ENCODE measurements at regions not wholly inside any gene's neighbourhood (a gene's known extent, or its start where the extent isn't known, plus 50 kb on each side); places are given as distances from the start of the nearest gene placed in this dataset.

GRCh38 chr5:88393716-88394535, 125.3 kb upstream of the TMEM161B start:
- H3K27ac ChIP-seq (ENCODE audit: low read length), result no peak overlapping the region
- no peaks in the 10 kb centered on the region for H3K9me3 ChIP-seq (ENCODE audit: insufficient read depth, low read depth, low read length)
- H3K36me3 ChIP-seq (ENCODE audit: insufficient read depth, low read depth, low read length), result no peaks in the 10 kb centered on the region
- H3K9ac ChIP-seq (ENCODE audit: low read depth, low read length), result no peak overlapping the region
- H3K27me3 ChIP-seq (ENCODE audit: insufficient read depth, low read length), result peaks cover 11% of the 10 kb centered on the region
- H3K4me1 ChIP-seq (ENCODE audit: insufficient read depth, low read length), result peaks cover 79% of the 10 kb centered on the region
- peak overlapping the region; percentile 19; the same call in 1 of the 2 replicates for H3K4me3 ChIP-seq (ENCODE audit: low read length)

- H3K9me3 ChIP-seq (ENCODE audit: insufficient read depth, low read depth, low read length), result no peaks in the 10 kb centered on the region
- no peaks in the 10 kb centered on the region for H3K36me3 ChIP-seq (ENCODE audit: insufficient read depth, low read depth, low read length)
- 0 out of 2 replicates have a peak overlapping the region, but pooled peaks have one; percentile 8 for H3K9ac ChIP-seq (ENCODE audit: low read depth, low read length)
- no peak overlapping the region for H3K4me3 ChIP-seq (ENCODE audit: low read length)
- H3K27ac ChIP-seq (ENCODE audit: low read length), result no peak overlapping the region
- peaks cover 11% of the 10 kb centered on the region for H3K27me3 ChIP-seq (ENCODE audit: insufficient read depth, low read length)
- H3K4me1 ChIP-seq (ENCODE audit: insufficient read depth, low read length), result peaks cover 82% of the 10 kb centered on the region
These were observed 124.4 kb upstream of the TMEM161B start for GRCh38 chr5:88393042-88393441.

GRCh38 chr5:88391991-88392390, 123.3 kb upstream of the TMEM161B start:
- no peak overlapping the region for H3K4me3 ChIP-seq (ENCODE audit: low read length)
- H3K27me3 ChIP-seq (ENCODE audit: insufficient read depth, low read length), result peaks cover 9% of the 10 kb centered on the region
- H3K9ac ChIP-seq (ENCODE audit: low read depth, low read length), result no peak overlapping the region; the same call in 1 of the 2 replicates
- no peaks in the 10 kb centered on the region for H3K36me3 ChIP-seq (ENCODE audit: insufficient read depth, low read depth, low read length)
- no peak overlapping the region for H3K27ac ChIP-seq (ENCODE audit: low read length)
- peaks cover 79% of the 10 kb centered on the region for H3K4me1 ChIP-seq (ENCODE audit: insufficient read depth, low read length)
- H3K9me3 ChIP-seq (ENCODE audit: insufficient read depth, low read depth, low read length), result no peaks in the 10 kb centered on the region

- no peaks in the 10 kb centered on the region for H3K9me3 ChIP-seq (ENCODE audit: insufficient read depth, low read depth, low read length)
- H3K27ac ChIP-seq (ENCODE audit: low read length), result no peak overlapping the region
- peaks cover 78% of the 10 kb centered on the region for H3K4me1 ChIP-seq (ENCODE audit: insufficient read depth, low read length)
- no peaks in the 10 kb centered on the region for H3K36me3 ChIP-seq (ENCODE audit: insufficient read depth, low read depth, low read length)
- no peak overlapping the region for H3K9ac ChIP-seq (ENCODE audit: low read depth, low read length)
- no peak overlapping the region for H3K4me3 ChIP-seq (ENCODE audit: low read length)
- H3K27me3 ChIP-seq (ENCODE audit: insufficient read depth, low read length), result peaks cover under 1% of the 10 kb centered on the region; the same call in 1 of the 2 replicates
These were observed 122.5 kb upstream of the TMEM161B start for GRCh38 chr5:88391116-88391515.

GRCh38 chr5:88390481-88390880, 121.8 kb upstream of the TMEM161B start:
- H3K27ac ChIP-seq (ENCODE audit: low read length), result no peak overlapping the region

GRCh38 chr5:88390096-88390441, 121.4 kb upstream of the TMEM161B start:
- H3K4me3 ChIP-seq (ENCODE audit: low read length), result no peak overlapping the region
- peaks cover 69% of the 10 kb centered on the region for H3K4me1 ChIP-seq (ENCODE audit: insufficient read depth, low read length)
- H3K27ac ChIP-seq (ENCODE audit: low read length), result no peak overlapping the region
- no peaks in the 10 kb centered on the region for H3K36me3 ChIP-seq (ENCODE audit: insufficient read depth, low read depth, low read length)
- H3K27me3 ChIP-seq (ENCODE audit: insufficient read depth, low read length), result no peaks in the 10 kb centered on the region
- no peaks in the 10 kb centered on the region for H3K9me3 ChIP-seq (ENCODE audit: insufficient read depth, low read depth, low read length)
- H3K9ac ChIP-seq (ENCODE audit: low read depth, low read length), result no peak overlapping the region

More at GRCh38 chr5:88390481-88390880, 121.8 kb upstream of the TMEM161B start:
- H3K4me1 ChIP-seq (ENCODE audit: insufficient read depth, low read length), result peaks cover 72% of the 10 kb centered on the region
- no peak overlapping the region for H3K4me3 ChIP-seq (ENCODE audit: low read length)
- H3K9me3 ChIP-seq (ENCODE audit: insufficient read depth, low read depth, low read length), result no peaks in the 10 kb centered on the region
- no peak overlapping the region for H3K9ac ChIP-seq (ENCODE audit: low read depth, low read length)
- no peaks in the 10 kb centered on the region for H3K36me3 ChIP-seq (ENCODE audit: insufficient read depth, low read depth, low read length)
- no peaks in the 10 kb centered on the region for H3K27me3 ChIP-seq (ENCODE audit: insufficient read depth, low read length)

GRCh38 chr5:88389338-88390095, 120.9 kb upstream of the TMEM161B start:
- no peaks in the 10 kb centered on the region for H3K27me3 ChIP-seq (ENCODE audit: insufficient read depth, low read length)
- H3K4me3 ChIP-seq (ENCODE audit: low read length), result peak overlapping the region; percentile 37; the same call in 1 of the 2 replicates
- no peaks in the 10 kb centered on the region for H3K9me3 ChIP-seq (ENCODE audit: insufficient read depth, low read depth, low read length)
- H3K27ac ChIP-seq (ENCODE audit: low read length), result peak overlapping the region; percentile 50
- no peaks in the 10 kb centered on the region for H3K36me3 ChIP-seq (ENCODE audit: insufficient read depth, low read depth, low read length)
- peak overlapping the region; percentile 64; the same call in 1 of the 2 replicates for H3K9ac ChIP-seq (ENCODE audit: low read depth, low read length)
- H3K4me1 ChIP-seq (ENCODE audit: insufficient read depth, low read length), result peaks cover 64% of the 10 kb centered on the region

- H3K4me3 ChIP-seq (ENCODE audit: low read length), result peak overlapping the region; percentile 37; the same call in 1 of the 2 replicates
- peaks cover 56% of the 10 kb centered on the region for H3K4me1 ChIP-seq (ENCODE audit: insufficient read depth, low read length)
- H3K9ac ChIP-seq (ENCODE audit: low read depth, low read length), result peak overlapping the region; percentile 64; the same call in 1 of the 2 replicates
- H3K27ac ChIP-seq (ENCODE audit: low read length), result peak overlapping the region; percentile 50
- no peaks in the 10 kb centered on the region for H3K9me3 ChIP-seq (ENCODE audit: insufficient read depth, low read depth, low read length)
- no peaks in the 10 kb centered on the region for H3K36me3 ChIP-seq (ENCODE audit: insufficient read depth, low read depth, low read length)
- no peaks in the 10 kb centered on the region for H3K27me3 ChIP-seq (ENCODE audit: insufficient read depth, low read length)
These were observed 120.1 kb upstream of the TMEM161B start for GRCh38 chr5:88388476-88389337.

- Histone ChIP-seq H3K36me3 (ENCODE audit: insufficient read depth, low read depth, low read length) (no peaks in the 10 kb centered on the region), H3K4me3 (ENCODE audit: low read length) (no peak overlapping the region), H3K9me3 (ENCODE audit: insufficient read depth, low read depth, low read length) (no peaks in the 10 kb centered on the region)
These were observed 116.2 kb upstream of the TMEM161B start for GRCh38 chr5:88384886-88385285.

GRCh38 chr5:88380332-88380731, 111.7 kb upstream of the TMEM161B start:
- Histone ChIP-seq H3K9ac (ENCODE audit: low read depth, low read length) (no peak overlapping the region), H3K27me3 (ENCODE audit: insufficient read depth, low read length) (no peaks in the 10 kb centered on the region), H3K4me1 (ENCODE audit: insufficient read depth, low read length) (no peaks in the 10 kb centered on the region), H3K4me3 (ENCODE audit: low read length) (no peak overlapping the region), H3K27ac (ENCODE audit: low read length) (no peak overlapping the region), H3K36me3 (ENCODE audit: insufficient read depth, low read depth, low read length) (no peaks in the 10 kb centered on the region), H3K9me3 (ENCODE audit: insufficient read depth, low read depth, low read length) (no peaks in the 10 kb centered on the region)

More at GRCh38 chr5:88384886-88385285, 116.2 kb upstream of the TMEM161B start:
- H3K4me1 ChIP-seq (ENCODE audit: insufficient read depth, low read length), result peaks cover 32% of the 10 kb centered on the region
- no peak overlapping the region for H3K27ac ChIP-seq (ENCODE audit: low read length)
- H3K9ac ChIP-seq (ENCODE audit: low read depth, low read length), result no peak overlapping the region
- H3K27me3 ChIP-seq (ENCODE audit: insufficient read depth, low read length), result no peaks in the 10 kb centered on the region

All from iPS-20b (cell line).